Esophagus squamous epithelium (tissue), 4 donors: ENCODE measurements at regions not wholly inside any gene's neighbourhood (a gene's known extent, or its start where the extent isn't known, plus 50 kb on each side); places are given as distances from the start of the nearest gene placed in this dataset.

Source experiments
- POLR2A ChIP-seq, 4 donors: fragments of 450-650 bp; IDR thresholded peaks; one replicate each; pipeline ENCODE4 v1.6.1; 2017; ENCODE audit warnings: antibody characterized with exemption in 4 of 4, mild to moderate bottlenecking in 4 of 4, moderate library complexity in 3 of 4
- TF ChIP-seq, protein P1 (sequence below), 6 experiments: fragments of 450-650 bp in 4 of 6; fragments of 200-600 bp in 2 of 6; sonication (generic) in 2 of 6; IDR thresholded peaks; one replicate each; pipeline ENCODE4 v1.5.1; 2016 to 2019; ENCODE audit warnings: antibody characterized with exemption in 6 of 6, mild to moderate bottlenecking in 4 of 6, moderate library complexity in 4 of 6

DNA sequence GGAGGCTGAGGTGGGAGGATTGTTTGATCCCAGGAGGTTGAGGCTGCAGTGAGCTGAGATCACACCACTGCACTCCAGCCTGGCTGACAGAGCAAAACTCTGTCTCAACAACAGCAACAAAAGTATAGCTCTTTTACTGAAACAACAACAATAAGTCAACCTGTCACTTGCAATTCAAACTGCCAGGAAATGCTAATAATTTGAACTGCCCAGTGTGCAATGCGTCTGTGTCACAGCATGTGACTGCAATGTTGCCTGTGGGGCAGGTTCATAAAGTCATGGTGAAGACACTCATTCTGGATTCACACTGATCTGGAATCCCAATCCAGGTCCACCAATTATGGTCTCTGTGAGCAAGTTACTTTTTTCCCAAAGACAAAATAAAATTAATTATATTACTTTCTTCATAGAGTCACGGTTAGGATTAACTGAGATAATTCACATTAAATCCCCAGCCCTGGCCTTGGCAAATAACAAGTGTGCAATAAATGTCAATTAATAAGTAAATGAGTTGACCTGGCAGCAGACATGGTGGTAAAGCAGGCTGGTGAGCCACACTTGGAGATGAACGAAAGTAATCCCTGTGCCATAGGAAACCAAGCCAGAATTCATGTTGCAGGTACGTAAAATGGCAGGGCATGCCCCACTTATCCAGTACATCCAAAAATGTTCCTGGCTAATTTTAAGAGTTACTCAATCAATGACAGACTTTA is 89.1 kb upstream of the CPSF6 start:
- no peak for TF ChIP-seq POLR2A (IDR thresholded peaks at IDR 0.05)
- TF ChIP-seq, protein P1, sequence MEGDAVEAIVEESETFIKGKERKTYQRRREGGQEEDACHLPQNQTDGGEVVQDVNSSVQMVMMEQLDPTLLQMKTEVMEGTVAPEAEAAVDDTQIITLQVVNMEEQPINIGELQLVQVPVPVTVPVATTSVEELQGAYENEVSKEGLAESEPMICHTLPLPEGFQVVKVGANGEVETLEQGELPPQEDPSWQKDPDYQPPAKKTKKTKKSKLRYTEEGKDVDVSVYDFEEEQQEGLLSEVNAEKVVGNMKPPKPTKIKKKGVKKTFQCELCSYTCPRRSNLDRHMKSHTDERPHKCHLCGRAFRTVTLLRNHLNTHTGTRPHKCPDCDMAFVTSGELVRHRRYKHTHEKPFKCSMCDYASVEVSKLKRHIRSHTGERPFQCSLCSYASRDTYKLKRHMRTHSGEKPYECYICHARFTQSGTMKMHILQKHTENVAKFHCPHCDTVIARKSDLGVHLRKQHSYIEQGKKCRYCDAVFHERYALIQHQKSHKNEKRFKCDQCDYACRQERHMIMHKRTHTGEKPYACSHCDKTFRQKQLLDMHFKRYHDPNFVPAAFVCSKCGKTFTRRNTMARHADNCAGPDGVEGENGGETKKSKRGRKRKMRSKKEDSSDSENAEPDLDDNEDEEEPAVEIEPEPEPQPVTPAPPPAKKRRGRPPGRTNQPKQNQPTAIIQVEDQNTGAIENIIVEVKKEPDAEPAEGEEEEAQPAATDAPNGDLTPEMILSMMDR (IDR thresholded peaks at IDR 0.05) = no peak
